Loucy (cell line): ENCODE measurements at regions not wholly inside any gene's neighbourhood (a gene's known extent, or its start where the extent isn't known, plus 50 kb on each side); places are given as distances from the start of the nearest gene placed in this dataset.

Source experiments
- H2AFZ ChIP-seq: fragments of 200-600 bp; sonication (generic); 2 replicates; pipeline ENCODE4 v1.6.0; 2016; ENCODE audit warnings: antibody characterized with exemption, mild to moderate bottlenecking, low read length, moderate library complexity
- H3F3A ChIP-seq: fragments of 200-600 bp; 2 replicates; pipeline ENCODE4 v1.6.0; 2016; ENCODE audit warnings: antibody characterized with exemption, low read depth, mild to moderate bottlenecking
- H3K27me3 ChIP-seq: fragments of 200-600 bp; sonication (generic); 2 replicates; pipeline ENCODE4 v1.6.1; 2014; ENCODE audit warnings: low read length, mild to moderate bottlenecking; ENCODE audit not compliant: insufficient read depth, poor library complexity, severe bottlenecking
- H3K36me3 ChIP-seq: fragments of 200-600 bp; sonication (generic); 2 replicates; pipeline ENCODE4 v1.6.1; 2016; ENCODE audit warnings: low read length; ENCODE audit not compliant: insufficient read depth
- H3K4me1 ChIP-seq: fragments of 200-600 bp; sonication (generic); 2 replicates; pipeline ENCODE4 v1.5.1; 2014; ENCODE audit warnings: low read length, mild to moderate bottlenecking; ENCODE audit not compliant: insufficient read depth, poor library complexity, severe bottlenecking
- H3K4me2 ChIP-seq: fragments of 200-600 bp; sonication (generic); 2 replicates; pipeline ENCODE4 v1.6.0; 2014; ENCODE audit warnings: antibody characterized with exemption, low read length, low read depth, mild to moderate bottlenecking; ENCODE audit not compliant: poor library complexity, severe bottlenecking
- H3K4me3 ChIP-seq: fragments of 200-600 bp; sonication (generic); 2 replicates; pipeline ENCODE4 v1.5.1; 2014; ENCODE audit warnings: low read length, mild to moderate bottlenecking, mixed read lengths; ENCODE audit not compliant: poor library complexity, severe bottlenecking
- H3K79me2 ChIP-seq: fragments of 200-600 bp; sonication (generic); 2 replicates; pipeline ENCODE4 v1.6.1; 2014; ENCODE audit warnings: low read length; ENCODE audit not compliant: insufficient read depth
- H3K9ac ChIP-seq: fragments of 200-600 bp; sonication (generic); 2 replicates; pipeline ENCODE4 v1.6.0; 2014; ENCODE audit warnings: mild to moderate bottlenecking, low read depth, low read length, moderate library complexity; ENCODE audit not compliant: poor library complexity, severe bottlenecking
- H3K9me2 ChIP-seq: fragments of 200-600 bp; sonication (generic); replicated peaks from 2 replicates; pipeline ENCODE4 v1.6.1; 2016; ENCODE audit warnings: low read depth, low read length, mixed read lengths
- H3K9me3 ChIP-seq: fragments of 200-600 bp; sonication (generic); 2 replicates; pipeline ENCODE4 v1.6.1; 2014; ENCODE audit warnings: mild to moderate bottlenecking, antibody characterized with exemption, low read length, low read depth; ENCODE audit not compliant: insufficient read depth
- H4K20me1 ChIP-seq: fragments of 200-600 bp; sonication (generic); 2 replicates; pipeline ENCODE4 v1.6.0; 2014; ENCODE audit warnings: antibody characterized with exemption, low read length, mild to moderate bottlenecking; ENCODE audit not compliant: insufficient read depth, poor library complexity, severe bottlenecking
- CTCF ChIP-seq: fragments of 200-600 bp; sonication (generic); conservative IDR thresholded peaks from 2 replicates; pipeline ENCODE4 v1.5.1; 2014; ENCODE audit warnings: mild to moderate bottlenecking, antibody characterized with exemption, low read length
- EZH2phosphoT487 ChIP-seq: fragments of 200-600 bp; IDR thresholded peaks from 2 replicates; pipeline ENCODE4 v1.6.1; 2018; ENCODE audit warnings: antibody characterized with exemption, mild to moderate bottlenecking, moderate library complexity, borderline replicate concordance

GRCh38 chr5:163660486-163660885 is 155.1 kb downstream of the MAT2B start:
- Histone ChIP-seq H4K20me1 (no peaks in the 10 kb centered on the region), H3K36me3 (no peaks in the 10 kb centered on the region), H3F3A (no peaks in the 10 kb centered on the region), H3K4me2 (no peak overlapping the region), H3K9ac (no peak overlapping the region), H3K4me3 (no peak overlapping the region), H3K4me1 (no peaks in the 10 kb centered on the region), H3K79me2 (no peaks in the 10 kb centered on the region), H2AFZ (no peak overlapping the region), H3K27me3 (no peaks in the 10 kb centered on the region), H3K9me2 (no peaks in the 10 kb centered on the region), H3K9me3 (no peaks in the 10 kb centered on the region)
- TF ChIP-seq EZH2phosphoT487, result no peak
- TF ChIP-seq CTCF, result no peak

GRCh38 chr5:163661360-163661759 is 155.9 kb downstream of the MAT2B start:
- H4K20me1 ChIP-seq, result no peaks in the 10 kb centered on the region
- H2AFZ ChIP-seq, result no peak overlapping the region
- H3K9me2 ChIP-seq, result no peaks in the 10 kb centered on the region
- no peaks in the 10 kb centered on the region for H3K27me3 ChIP-seq
- H3K36me3 ChIP-seq, result no peaks in the 10 kb centered on the region
- no peaks in the 10 kb centered on the region for H3F3A ChIP-seq
- no peak for TF ChIP-seq EZH2phosphoT487
- TF ChIP-seq CTCF, result no peak
- no peaks in the 10 kb centered on the region for H3K4me1 ChIP-seq
- H3K9me3 ChIP-seq, result no peaks in the 10 kb centered on the region
- no peak overlapping the region for H3K9ac ChIP-seq
- H3K4me2 ChIP-seq, result no peak overlapping the region
- no peaks in the 10 kb centered on the region for H3K79me2 ChIP-seq
- H3K4me3 ChIP-seq, result no peak overlapping the region

GRCh38 chr5:163670036-163670435 is 164.6 kb downstream of the MAT2B start:
- no peaks in the 10 kb centered on the region for H3K9me2 ChIP-seq
- no peaks in the 10 kb centered on the region for H3K9me3 ChIP-seq
- TF ChIP-seq CTCF (no peak), EZH2phosphoT487 (no peak)
- H4K20me1 ChIP-seq, result no peaks in the 10 kb centered on the region
- no peaks in the 10 kb centered on the region for H3K36me3 ChIP-seq
- no peaks in the 10 kb centered on the region for H3F3A ChIP-seq
- no peak overlapping the region for H2AFZ ChIP-seq
- no peak overlapping the region for H3K9ac ChIP-seq
- no peaks in the 10 kb centered on the region for H3K79me2 ChIP-seq
- no peak overlapping the region for H3K4me2 ChIP-seq
- H3K4me1 ChIP-seq, result no peaks in the 10 kb centered on the region
- H3K4me3 ChIP-seq, result no peak overlapping the region
- no peaks in the 10 kb centered on the region for H3K27me3 ChIP-seq
